Nephron progenitor cell (in vitro differentiated cells): ENCODE measurements at regions not wholly inside any gene's neighbourhood (a gene's known extent, or its start where the extent isn't known, plus 50 kb on each side); places are given as distances from the start of the nearest gene placed in this dataset.
A peak's percentile ranks its signal among the peaks of the same experiment; 100 is the strongest.

Source experiments
- DNase-seq: peaks from one replicate; pipeline ENCODE4 v3.0.0; 2021
- H3K27ac Mint-ChIP-seq: 2 replicates; pipeline ENCODE4 v1.8.0; 2021; ENCODE audit warnings: mild to moderate bottlenecking, moderate library complexity, mixed read lengths
- H3K27me3 Mint-ChIP-seq: 2 replicates; pipeline ENCODE4 v1.8.0; 2021; ENCODE audit warnings: mild to moderate bottlenecking, low read depth, mixed read lengths; ENCODE audit not compliant: poor library complexity
- H3K36me3 Mint-ChIP-seq: 2 replicates; pipeline ENCODE4 v1.8.0; 2021; ENCODE audit warnings: low read depth, mixed read lengths
- H3K4me1 Mint-ChIP-seq: 2 replicates; pipeline ENCODE4 v1.8.0; 2021; ENCODE audit warnings: mixed read lengths
- H3K4me3 Mint-ChIP-seq: 2 replicates; pipeline ENCODE4 v1.8.0; 2021; ENCODE audit warnings: mild to moderate bottlenecking, moderate library complexity, mixed read lengths
- H3K9me3 Mint-ChIP-seq: 2 replicates; pipeline ENCODE4 v1.8.0; 2021; ENCODE audit warnings: mild to moderate bottlenecking, moderate library complexity, mixed read lengths
- CTCF ChIP-seq: fragments of 200-600 bp; sonication (generic); IDR thresholded peaks from 2 replicates; pipeline ENCODE4 v1.5.0; 2021; ENCODE audit warnings: antibody characterized with exemption

DNA sequence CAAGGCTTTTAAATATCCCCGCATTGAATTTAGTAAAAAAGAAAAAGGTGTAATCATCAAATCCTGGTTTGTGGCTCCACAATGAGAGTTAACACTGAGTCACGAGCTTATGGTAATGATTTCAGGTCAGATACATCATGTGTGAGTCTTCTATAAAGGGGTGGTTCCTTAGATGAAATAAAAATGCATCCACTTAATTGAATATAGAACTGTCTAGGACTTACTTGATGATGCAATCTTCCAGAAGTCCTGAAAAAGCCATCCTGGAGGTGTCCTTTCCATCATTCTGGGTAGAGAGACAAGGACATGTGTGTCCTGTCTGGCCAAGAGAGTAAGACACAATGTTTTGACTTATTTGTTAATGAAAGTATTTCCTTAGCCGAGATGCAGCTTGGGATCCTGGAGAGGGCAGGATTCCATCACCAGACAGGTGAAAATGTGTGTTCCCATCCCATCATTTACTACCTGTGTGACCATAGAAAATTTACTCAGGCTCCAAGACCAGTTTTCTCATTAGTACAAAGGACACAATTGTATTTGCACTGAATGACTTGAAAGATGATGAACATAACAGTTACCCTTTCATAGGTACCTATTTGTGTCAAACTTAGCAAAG is 1539.8 kb upstream of the PIK3C3 start:
- Mint-ChIP-seq H3K27ac (no peak overlapping the region), H3K4me3 (no peak overlapping the region), H3K9me3 (no peaks in the 10 kb centered on the region), H3K27me3 (no peaks in the 10 kb centered on the region), H3K4me1 (peaks cover 26% of the 10 kb centered on the region), H3K36me3 (no peaks in the 10 kb centered on the region)
- no peak for DNase-seq
- TF ChIP-seq CTCF = no peak

DNA sequence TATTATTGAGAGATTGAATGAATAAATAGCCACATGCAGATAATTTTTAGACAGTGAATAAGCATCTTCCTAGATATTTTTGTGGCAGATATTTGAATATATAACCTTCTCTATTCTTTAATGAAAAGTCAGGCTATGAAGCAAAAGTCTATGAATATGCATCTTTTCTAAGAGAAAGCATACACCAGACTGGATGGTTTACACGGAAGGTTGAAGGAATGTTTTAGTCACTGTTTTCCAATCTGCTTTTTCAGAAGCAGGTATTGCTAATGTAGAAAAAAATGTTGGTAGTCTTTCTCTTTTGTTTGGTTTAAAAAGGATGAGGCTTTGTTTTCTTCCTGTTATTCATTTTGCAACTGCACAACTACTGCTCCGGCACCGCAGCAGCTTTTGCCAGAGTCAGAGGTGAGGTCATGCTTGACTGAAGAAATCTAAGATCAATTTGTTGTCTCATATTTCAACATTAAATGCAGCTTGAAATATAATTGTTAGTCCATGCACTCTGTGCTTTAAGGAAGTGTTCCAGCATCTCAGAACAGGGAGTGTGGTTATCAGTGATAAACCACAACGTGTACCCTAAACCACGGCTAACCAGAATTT is 1540.8 kb upstream of the PIK3C3 start:
- no peak overlapping the region for H3K4me3 Mint-ChIP-seq
- TF ChIP-seq CTCF = no peak
- no peaks in the 10 kb centered on the region for H3K36me3 Mint-ChIP-seq
- H3K4me1 Mint-ChIP-seq = peaks cover 26% of the 10 kb centered on the region
- peak overlapping the region; percentile 31 for H3K27ac Mint-ChIP-seq
- H3K27me3 Mint-ChIP-seq = no peaks in the 10 kb centered on the region
- peak; percentile 3 for DNase-seq
- no peaks in the 10 kb centered on the region for H3K9me3 Mint-ChIP-seq

- Mint-ChIP-seq H3K27ac (no peak overlapping the region), H3K4me1 (peaks cover 32% of the 10 kb centered on the region), H3K9me3 (no peaks in the 10 kb centered on the region), H3K4me3 (no peak overlapping the region), H3K36me3 (no peaks in the 10 kb centered on the region), H3K27me3 (no peaks in the 10 kb centered on the region)
- peak; percentile 42 for DNase-seq
- TF ChIP-seq CTCF = peak; percentile 66
Measured at GRCh38 chr18:40413160-40413559, 1541.9 kb upstream of the PIK3C3 start.

- Mint-ChIP-seq H3K4me3 (no peak overlapping the region), H3K4me1 (peaks cover 39% of the 10 kb centered on the region), H3K27ac (no peak overlapping the region), H3K9me3 (no peaks in the 10 kb centered on the region), H3K27me3 (no peaks in the 10 kb centered on the region), H3K36me3 (no peaks in the 10 kb centered on the region)
- TF ChIP-seq CTCF = no peak
- no peak for DNase-seq
Measured at GRCh38 chr18:40412410-40412809, 1542.6 kb upstream of the PIK3C3 start.

DNA sequence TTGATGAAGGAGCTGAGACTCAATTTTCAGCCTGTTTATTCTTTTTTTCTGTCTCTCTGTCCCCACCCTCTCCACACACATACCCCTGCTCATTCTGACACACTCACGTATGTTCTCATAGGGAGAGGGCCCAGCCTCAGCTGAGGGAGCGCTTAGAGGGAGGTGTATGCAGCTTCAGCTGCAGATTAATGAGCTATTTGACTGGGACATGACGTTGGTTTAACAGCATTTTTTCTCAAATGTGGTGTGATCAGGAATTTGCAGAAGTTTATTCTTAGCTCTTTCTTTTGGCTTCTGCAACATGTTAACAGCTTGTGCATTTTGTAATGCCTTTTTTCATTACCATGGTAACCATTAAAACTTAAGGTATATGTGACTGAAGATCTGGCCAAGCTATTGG is 1547.1 kb upstream of the PIK3C3 start:
- no peak for DNase-seq
- Mint-ChIP-seq H3K9me3 (no peaks in the 10 kb centered on the region), H3K4me3 (no peak overlapping the region), H3K27ac (no peak overlapping the region), H3K27me3 (no peaks in the 10 kb centered on the region), H3K36me3 (no peaks in the 10 kb centered on the region), H3K4me1 (peaks cover 27% of the 10 kb centered on the region)
- TF ChIP-seq CTCF = no peak

DNA sequence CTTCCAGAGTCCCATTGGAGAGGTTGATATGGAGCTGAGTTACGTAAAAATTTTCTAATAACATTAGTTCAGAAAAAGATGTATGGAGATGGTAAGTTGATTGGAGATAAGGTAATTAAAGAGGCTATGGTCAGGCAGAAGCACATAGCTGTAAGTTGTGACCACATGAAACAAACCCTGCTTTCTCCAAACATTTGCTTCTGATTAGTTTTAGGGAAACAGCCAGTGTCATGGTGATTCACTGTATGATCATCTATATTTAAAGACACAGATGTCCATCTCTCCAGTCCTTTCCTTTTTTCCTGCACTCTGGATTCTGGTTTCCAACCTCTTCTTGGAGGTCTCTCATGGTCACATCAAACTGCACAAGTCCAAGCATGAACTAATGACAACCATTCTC is 1550.8 kb upstream of the PIK3C3 start:
- peaks cover 23% of the 10 kb centered on the region for H3K4me1 Mint-ChIP-seq
- H3K4me3 Mint-ChIP-seq = no peak overlapping the region
- TF ChIP-seq CTCF = no peak
- DNase-seq = no peak
- H3K27me3 Mint-ChIP-seq = no peaks in the 10 kb centered on the region
- H3K36me3 Mint-ChIP-seq = no peaks in the 10 kb centered on the region
- peak overlapping the region; percentile 57 for H3K27ac Mint-ChIP-seq
- H3K9me3 Mint-ChIP-seq = peaks cover 5% of the 10 kb centered on the region
